Mesenchymal stem cell (in vitro differentiated cells and primary cell): ENCODE measurements at regions not wholly inside any gene's neighbourhood (a gene's known extent, or its start where the extent isn't known, plus 50 kb on each side); places are given as distances from the start of the nearest gene placed in this dataset.

Source experiments
- DNase-seq: peaks from one replicate; pipeline ENCODE4 v3.0.0-alpha.2; 2013
- H2AFZ ChIP-seq: one replicate; pipeline ENCODE4 v1.6.1; 2013; ENCODE audit warnings: low read depth, mild to moderate bottlenecking, control low read depth, inconsistent platforms, low read length, moderate library complexity
- H2AK5ac ChIP-seq: 2 replicates; pipeline ENCODE4 v1.6.1; 2013; ENCODE audit warnings: low read length, moderate library complexity, mild to moderate bottlenecking, inconsistent platforms; ENCODE audit not compliant: severe bottlenecking
- H2BK120ac ChIP-seq: one replicate; pipeline ENCODE4 v1.6.1; 2013; ENCODE audit warnings: low read depth, mild to moderate bottlenecking, inconsistent platforms, low read length, moderate library complexity
- H2BK12ac ChIP-seq, 2 experiments: one replicate each; pipeline ENCODE4 v1.6.1; 2013; ENCODE audit warnings: inconsistent platforms in 2 of 2, low read length in 2 of 2, mild to moderate bottlenecking in 2 of 2, moderate library complexity in 2 of 2, control low read depth in 1 of 2
- H2BK15ac ChIP-seq: one replicate; pipeline ENCODE4 v1.6.1; 2013; ENCODE audit warnings: mild to moderate bottlenecking, low read depth, inconsistent platforms; ENCODE audit not compliant: poor library complexity, severe bottlenecking
- H2BK5ac ChIP-seq: 2 replicates; pipeline ENCODE4 v1.6.1; 2013; ENCODE audit warnings: low read depth, mild to moderate bottlenecking, low read length, control low read depth, inconsistent platforms; ENCODE audit not compliant: poor library complexity, severe bottlenecking
- H3K14ac ChIP-seq, 2 experiments: one replicate each; pipeline ENCODE4 v1.6.1; 2013; ENCODE audit warnings: inconsistent platforms in 2 of 2, low read length in 2 of 2, control low read depth in 1 of 2, mild to moderate bottlenecking in 1 of 2, moderate library complexity in 1 of 2
- H3K18ac ChIP-seq, 2 experiments: one replicate each; pipeline ENCODE4 v1.6.1; 2013; ENCODE audit warnings: inconsistent platforms in 2 of 2, low read length in 2 of 2, control low read depth in 1 of 2, low read depth in 1 of 2, mild to moderate bottlenecking in 1 of 2
- H3K23ac ChIP-seq, 2 experiments: one replicate each; pipeline ENCODE4 v1.6.1; 2013; ENCODE audit warnings: inconsistent platforms in 2 of 2, low read length in 2 of 2, mild to moderate bottlenecking in 2 of 2, moderate library complexity in 2 of 2, control low read depth in 1 of 2
- H3K27ac ChIP-seq: 2 replicates; pipeline ENCODE4 v1.5.1; 2013; ENCODE audit warnings: mild to moderate bottlenecking, moderate library complexity, low read length, control low read depth, inconsistent platforms; ENCODE audit not compliant: poor library complexity, severe bottlenecking
- H3K27me3 ChIP-seq, 2 experiments: 2 replicates each; pipeline versions ENCODE4 v1.6.1 to v1.7.0; 2013; ENCODE audit warnings: low read length in 2 of 2, mild to moderate bottlenecking in 2 of 2, moderate library complexity in 2 of 2, control low read depth in 1 of 2, inconsistent platforms in 1 of 2; ENCODE audit not compliant: control insufficient read depth in 1 of 2, insufficient read depth in 1 of 2
- H3K36me3 ChIP-seq, 2 experiments: 2 replicates each; pipeline versions ENCODE4 v1.6.1 to v1.7.0; 2013; ENCODE audit warnings: low read length in 2 of 2, control low read depth in 1 of 2, inconsistent platforms in 1 of 2, low read depth in 1 of 2, mild to moderate bottlenecking in 1 of 2; ENCODE audit not compliant: insufficient read depth in 2 of 2, control insufficient read depth in 1 of 2
- H3K4ac ChIP-seq, 2 experiments: one replicate each; pipeline ENCODE4 v1.6.1; 2013; ENCODE audit warnings: inconsistent platforms in 2 of 2, low read length in 2 of 2, mild to moderate bottlenecking in 2 of 2, moderate library complexity in 2 of 2, control low read depth in 1 of 2, low read depth in 1 of 2
- H3K4me1 ChIP-seq: 2 replicates; pipeline ENCODE4 v1.6.1; 2013; ENCODE audit warnings: low read depth, low read length, control low read depth; ENCODE audit not compliant: control insufficient read depth, insufficient read depth
- H3K4me2 ChIP-seq: 2 replicates; pipeline ENCODE4 v1.6.1; 2013; ENCODE audit warnings: low read length, mild to moderate bottlenecking, inconsistent platforms; ENCODE audit not compliant: poor library complexity, severe bottlenecking
- H3K4me3 ChIP-seq, 2 experiments: 2 replicates each; pipeline versions ENCODE4 v1.5.1 to v1.7.0; 2013; ENCODE audit warnings: low read length in 2 of 2, mild to moderate bottlenecking in 2 of 2, control low read depth in 1 of 2, low read depth in 1 of 2; ENCODE audit not compliant: insufficient read depth in 1 of 2
- H3K79me1 ChIP-seq: replicated peaks from 2 replicates; pipeline ENCODE4 v1.6.1; 2013; ENCODE audit warnings: mild to moderate bottlenecking, control low read depth, low read length, inconsistent platforms; ENCODE audit not compliant: poor library complexity, severe bottlenecking
- H3K9ac ChIP-seq: 2 replicates; pipeline ENCODE4 v1.7.0; 2013; ENCODE audit warnings: mild to moderate bottlenecking, low read length, moderate library complexity
- H3K9me3 ChIP-seq: 2 replicates; pipeline ENCODE4 v1.7.0; 2013; ENCODE audit warnings: mild to moderate bottlenecking, low read length; ENCODE audit not compliant: control insufficient read depth
- H4K8ac ChIP-seq: one replicate; pipeline ENCODE4 v1.6.1; 2013; ENCODE audit warnings: inconsistent platforms, mild to moderate bottlenecking, low read length, moderate library complexity
- H4K91ac ChIP-seq: one replicate; pipeline ENCODE4 v1.6.1; 2013; ENCODE audit warnings: mild to moderate bottlenecking, low read length, inconsistent platforms
- WGBS: methylation state at CpG from one replicate; pipeline ENCODE4 v1.1.7; 2013; ENCODE audit warnings: mixed read lengths; 5-methylcytosine and 5-hydroxymethylcytosine counted together

- H3K9ac ChIP-seq, result no peak overlapping the region
- no peak overlapping the region for H2BK120ac ChIP-seq
- H3K18ac ChIP-seq, result no peak overlapping the region
- no peak overlapping the region for H2BK15ac ChIP-seq
- no peaks in the 10 kb centered on the region for H3K9me3 ChIP-seq
- H4K91ac ChIP-seq, result no peak overlapping the region
- H3K4me1 ChIP-seq, result peaks cover 36% of the 10 kb centered on the region
- no peaks in the 10 kb centered on the region for H3K36me3 ChIP-seq
- WGBS, result no CpG with 5 or more reads among the region's 3 CpGs
- H2AK5ac ChIP-seq, result no peak overlapping the region
- no peak overlapping the region for H2BK12ac ChIP-seq
- H3K23ac ChIP-seq, result no peak overlapping the region
- no peak overlapping the region for H3K27ac ChIP-seq
- H3K4me3 ChIP-seq, result no peak overlapping the region
- peaks cover 0 to 9% of the 10 kb centered on the region in 2 experiments for H3K27me3 ChIP-seq
- H3K4me2 ChIP-seq, result no peak overlapping the region
- no peak overlapping the region for H3K14ac ChIP-seq
- no peak overlapping the region for H4K8ac ChIP-seq
- H3K79me1 ChIP-seq, result no peaks in the 10 kb centered on the region
- DNase-seq, result no peak
- no peak overlapping the region for H2AFZ ChIP-seq
- no peak overlapping the region for H3K4ac ChIP-seq
- H2BK5ac ChIP-seq, result no peak overlapping the region
Observed at GRCh38 chr2:236689981-236690380, 120.4 kb downstream of the ACKR3 start.

DNA sequence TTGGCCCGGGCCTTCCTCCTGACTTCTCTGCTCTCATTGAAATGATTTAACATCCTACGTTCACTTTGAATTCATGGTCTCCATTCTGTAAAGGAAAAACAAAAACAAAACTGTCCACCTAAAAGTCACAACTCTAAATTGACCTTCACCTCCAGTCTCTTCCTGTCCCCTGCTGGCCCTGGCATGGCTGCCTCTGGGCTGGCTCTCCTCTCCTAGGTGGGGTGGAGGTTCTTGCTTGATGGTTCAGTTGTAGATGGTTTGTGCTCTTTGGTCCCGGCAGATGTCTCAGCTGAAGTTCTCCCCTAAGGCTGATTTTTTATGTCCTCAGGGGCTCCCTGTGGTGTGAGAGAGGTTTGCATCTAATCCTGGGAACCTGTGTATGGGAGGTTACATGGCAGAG is 121.1 kb downstream of the ACKR3 start:
- Histone ChIP-seq H3K4me1 (peaks cover 33% of the 10 kb centered on the region), H2BK120ac (no peak overlapping the region), H3K4me2 (no peak overlapping the region), H2BK12ac (no peak overlapping the region), H3K14ac (no peak overlapping the region), H2AFZ (no peak overlapping the region), H3K4me3 (no peak overlapping the region), H3K27ac (no peak overlapping the region), H4K8ac (no peak overlapping the region), H3K4ac (no peak overlapping the region), H3K27me3 (peaks cover 0 to 13% of the 10 kb centered on the region in 2 experiments), H3K36me3 (no peaks in the 10 kb centered on the region), H2BK15ac (no peak overlapping the region), H3K23ac (no peak overlapping the region), H3K79me1 (no peaks in the 10 kb centered on the region), H2BK5ac (no peak overlapping the region), H2AK5ac (no peak overlapping the region), H4K91ac (no peak overlapping the region), H3K9ac (no peak overlapping the region), H3K18ac (no peak overlapping the region), H3K9me3 (no peaks in the 10 kb centered on the region)
- WGBS, result 96% methylated on average over 3 of the region's 3 CpGs
- DNase-seq, result no peak

DNA sequence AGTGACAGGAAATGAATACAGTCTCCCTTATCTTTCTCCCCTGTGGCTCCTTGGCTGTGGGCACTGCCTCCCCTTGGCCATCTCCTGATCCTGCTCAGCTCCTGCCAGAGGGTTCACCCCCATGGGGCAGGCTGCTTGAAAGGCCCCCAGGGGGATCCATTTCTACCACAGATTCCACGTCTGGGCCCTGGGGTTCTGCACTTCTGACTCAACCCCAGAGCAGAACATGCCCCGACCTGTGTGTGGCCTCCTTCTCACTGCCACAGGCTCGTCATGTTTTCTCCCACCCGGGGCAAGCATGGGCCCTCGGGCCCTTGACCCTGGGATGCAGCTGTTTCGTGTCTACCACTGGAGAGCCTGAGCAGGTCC is 122.2 kb downstream of the ACKR3 start:
- H3K36me3 ChIP-seq, result no peaks in the 10 kb centered on the region
- peaks cover 25% of the 10 kb centered on the region for H3K4me1 ChIP-seq
- H3K27me3 ChIP-seq, result peaks cover 0 to 13% of the 10 kb centered on the region in 2 experiments
- no peak overlapping the region for H3K14ac ChIP-seq
- no peaks in the 10 kb centered on the region for H3K79me1 ChIP-seq
- 63% methylated on average over 6 of the region's 6 CpGs for WGBS
- H2AFZ ChIP-seq, result no peak overlapping the region
- H3K18ac ChIP-seq, result no peak overlapping the region
- no peak overlapping the region for H3K27ac ChIP-seq
- no peak overlapping the region for H3K4ac ChIP-seq
- no peaks in the 10 kb centered on the region for H3K9me3 ChIP-seq
- peak; percentile 20 for DNase-seq
- H4K91ac ChIP-seq, result no peak overlapping the region
- H3K4me2 ChIP-seq, result no peak overlapping the region
- H2BK12ac ChIP-seq, result no peak overlapping the region
- H2BK15ac ChIP-seq, result no peak overlapping the region
- no peak overlapping the region for H2BK5ac ChIP-seq
- H3K23ac ChIP-seq, result no peak overlapping the region
- no peak overlapping the region for H2BK120ac ChIP-seq
- no peak overlapping the region for H4K8ac ChIP-seq
- no peak overlapping the region for H3K9ac ChIP-seq
- no peak overlapping the region for H3K4me3 ChIP-seq
- no peak overlapping the region for H2AK5ac ChIP-seq

GRCh38 chr2:236692937-236693336 is 123.3 kb downstream of the ACKR3 start:
- Histone ChIP-seq H3K4me1 (peaks cover 19% of the 10 kb centered on the region), H3K36me3 (no peaks in the 10 kb centered on the region), H2AFZ (no peak overlapping the region), H3K23ac (no peak overlapping the region), H2AK5ac (no peak overlapping the region), H3K4me3 (no peak overlapping the region), H2BK120ac (no peak overlapping the region), H3K9ac (no peak overlapping the region), H3K27me3 (peaks cover 0 to 13% of the 10 kb centered on the region in 2 experiments), H3K27ac (no peak overlapping the region), H3K9me3 (no peaks in the 10 kb centered on the region), H3K79me1 (no peaks in the 10 kb centered on the region), H2BK15ac (no peak overlapping the region), H4K91ac (no peak overlapping the region), H4K8ac (no peak overlapping the region), H2BK12ac (no peak overlapping the region), H2BK5ac (no peak overlapping the region), H3K4me2 (no peak overlapping the region), H3K18ac (no peak overlapping the region), H3K4ac (no peak overlapping the region), H3K14ac (no peak overlapping the region)
- 97% methylated on average over 6 of the region's 7 CpGs for WGBS
- no peak for DNase-seq
